Activated CD8-positive, alpha-beta T cell treated with anti-CD3 and anti-CD28 coated beads for 36 hours (primary cell): ENCODE measurements at regions not wholly inside any gene's neighbourhood (a gene's known extent, or its start where the extent isn't known, plus 50 kb on each side); places are given as distances from the start of the nearest gene placed in this dataset.

Experiments
- ATAC-seq: fragments of 200-7000 bp; cut with Tn5 transposase; one replicate; pipeline ENCODE4 v1.10.0; 2021; ENCODE audit warnings: mild to moderate bottlenecking, moderate library complexity
- CTCF ChIA-PET: fragments of 350-600 bp; sonication (Branson Sonifier 250); formaldehyde crosslinking; loops from one replicate; lab custom pipeline; 2021; ENCODE audit warnings: antibody characterized with exemption; lab: Charles Lee
- POLR2A ChIA-PET: fragments of 350-600 bp; sonication (Branson Sonifier 250); formaldehyde crosslinking; loops from one replicate; lab custom pipeline; 2021; ENCODE audit warnings: antibody characterized with exemption; lab: Charles Lee
- DNase-seq: peaks from one replicate; pipeline ENCODE4 v3.0.0-alpha.2; 2020
- H3K27ac Mint-ChIP-seq: one replicate; pipeline ENCODE4 v1.8.0; 2021; ENCODE audit warnings: mild to moderate bottlenecking, mixed read lengths
- H3K27me3 Mint-ChIP-seq: one replicate; pipeline ENCODE4 v1.8.0; 2021; ENCODE audit warnings: mixed read lengths
- H3K36me3 Mint-ChIP-seq: one replicate; pipeline ENCODE4 v1.8.0; 2021; ENCODE audit warnings: low read depth, mixed read lengths
- H3K4me1 Mint-ChIP-seq: one replicate; pipeline ENCODE4 v1.8.0; 2021; ENCODE audit warnings: low read depth, mixed read lengths
- H3K4me3 Mint-ChIP-seq: one replicate; pipeline ENCODE4 v1.8.0; 2021; ENCODE audit warnings: mild to moderate bottlenecking, moderate library complexity, mixed read lengths
- H3K9me3 Mint-ChIP-seq: one replicate; pipeline ENCODE4 v1.8.0; 2021; ENCODE audit warnings: mixed read lengths
- intact Hi-C: fragments of 100-400 bp; cut with micrococcal nuclease; formaldehyde crosslinking; loops from one replicate; pipeline ENCODE4 v1.10.0; 2022
- TF ChIP-seq, protein P1 (sequence below): fragments of 200-600 bp; IDR thresholded peaks from one replicate; pipeline ENCODE4 v1.8.0; 2022; ENCODE audit warnings: antibody characterized with exemption, mild to moderate bottlenecking

DNA sequence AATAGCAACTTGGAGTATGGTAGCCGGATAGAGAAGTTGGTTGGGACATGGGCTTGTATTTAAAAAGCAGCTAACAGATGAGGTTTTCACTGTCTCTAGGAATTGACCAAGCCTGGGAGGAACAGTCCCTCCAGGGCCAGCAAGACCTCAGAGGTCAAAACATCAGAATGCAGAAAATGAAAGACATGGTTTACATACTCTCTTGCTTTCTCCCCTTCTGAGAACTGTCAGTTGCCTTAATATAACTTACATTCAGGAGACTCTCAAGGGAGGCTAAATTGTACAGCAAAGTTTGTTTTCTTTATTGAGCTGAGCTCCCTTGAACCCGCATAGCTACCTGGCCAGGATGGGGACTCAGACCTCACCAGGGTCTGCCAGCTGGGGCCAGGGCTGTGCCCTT lies 179.3 kb downstream of the GAS1 start:
- ChIA-PET POLR2A (no interaction called here), CTCF (no interaction called here)
- H3K27me3 Mint-ChIP-seq = peaks cover 1% of the 10 kb centered on the region
- H3K36me3 Mint-ChIP-seq = no peaks in the 10 kb centered on the region
- H3K4me3 Mint-ChIP-seq = no peak overlapping the region
- TF ChIP-seq, protein P1, sequence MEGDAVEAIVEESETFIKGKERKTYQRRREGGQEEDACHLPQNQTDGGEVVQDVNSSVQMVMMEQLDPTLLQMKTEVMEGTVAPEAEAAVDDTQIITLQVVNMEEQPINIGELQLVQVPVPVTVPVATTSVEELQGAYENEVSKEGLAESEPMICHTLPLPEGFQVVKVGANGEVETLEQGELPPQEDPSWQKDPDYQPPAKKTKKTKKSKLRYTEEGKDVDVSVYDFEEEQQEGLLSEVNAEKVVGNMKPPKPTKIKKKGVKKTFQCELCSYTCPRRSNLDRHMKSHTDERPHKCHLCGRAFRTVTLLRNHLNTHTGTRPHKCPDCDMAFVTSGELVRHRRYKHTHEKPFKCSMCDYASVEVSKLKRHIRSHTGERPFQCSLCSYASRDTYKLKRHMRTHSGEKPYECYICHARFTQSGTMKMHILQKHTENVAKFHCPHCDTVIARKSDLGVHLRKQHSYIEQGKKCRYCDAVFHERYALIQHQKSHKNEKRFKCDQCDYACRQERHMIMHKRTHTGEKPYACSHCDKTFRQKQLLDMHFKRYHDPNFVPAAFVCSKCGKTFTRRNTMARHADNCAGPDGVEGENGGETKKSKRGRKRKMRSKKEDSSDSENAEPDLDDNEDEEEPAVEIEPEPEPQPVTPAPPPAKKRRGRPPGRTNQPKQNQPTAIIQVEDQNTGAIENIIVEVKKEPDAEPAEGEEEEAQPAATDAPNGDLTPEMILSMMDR = no peak
- H3K4me1 Mint-ChIP-seq = no peaks in the 10 kb centered on the region
- DNase-seq = no peak
- no peaks in the 10 kb centered on the region for H3K9me3 Mint-ChIP-seq
- intact Hi-C loops = no loop called here
- ATAC-seq = no peak
- H3K27ac Mint-ChIP-seq = no peak overlapping the region

DNA sequence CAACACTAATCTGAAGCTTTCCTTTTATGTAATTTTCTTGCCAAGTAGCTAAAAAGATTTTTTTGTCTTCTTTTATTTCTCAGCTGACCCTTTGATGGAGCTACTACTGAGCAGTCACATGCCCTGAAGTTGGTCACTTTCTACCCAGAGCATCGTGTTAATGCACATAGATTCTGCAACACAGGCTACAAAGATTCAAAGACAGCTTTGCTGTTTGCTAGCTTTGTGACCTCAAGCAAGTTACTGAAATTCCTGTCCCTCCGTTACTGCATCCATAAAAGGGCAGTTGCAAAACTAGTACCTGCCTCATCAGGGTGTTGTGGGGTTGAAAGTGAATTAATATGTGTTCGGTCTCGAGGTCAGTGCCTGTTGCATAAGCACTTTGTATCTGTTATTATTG lies 179.9 kb downstream of the GAS1 start:
- TF ChIP-seq, protein P1 = no peak
- CTCF ChIA-PET = no interaction called here
- Mint-ChIP-seq H3K27me3 (peaks cover 1% of the 10 kb centered on the region), H3K9me3 (no peaks in the 10 kb centered on the region), H3K4me1 (no peaks in the 10 kb centered on the region), H3K4me3 (no peak overlapping the region), H3K27ac (no peak overlapping the region), H3K36me3 (no peaks in the 10 kb centered on the region)
- POLR2A ChIA-PET = no interaction called here
- ATAC-seq = no peak
- no peak for DNase-seq
- intact Hi-C loops = no loop called here

DNA sequence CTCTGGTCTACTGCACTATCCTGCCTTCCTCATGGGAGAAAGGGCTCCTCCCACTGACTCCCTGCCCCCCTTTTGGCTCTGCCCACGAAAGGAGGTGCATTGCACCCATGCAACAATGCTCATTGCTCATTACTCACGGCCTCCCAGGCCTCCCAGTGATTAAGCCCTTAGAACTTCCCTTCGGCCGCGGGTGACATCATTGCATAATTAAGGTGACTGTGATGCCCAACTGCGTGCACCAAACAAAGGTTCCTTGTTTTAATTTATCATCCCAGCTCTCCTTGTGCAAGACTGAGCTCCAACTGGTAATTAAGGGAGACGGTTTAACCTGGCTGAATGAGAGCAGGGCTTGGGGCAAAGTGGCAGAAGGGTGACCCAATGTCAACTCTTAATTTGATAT lies 180.4 kb downstream of the GAS1 start:
- H3K36me3 Mint-ChIP-seq = no peaks in the 10 kb centered on the region
- H3K27me3 Mint-ChIP-seq = peaks cover 1% of the 10 kb centered on the region
- TF ChIP-seq, protein P1 = no peak
- ATAC-seq (no peak), DNase-seq (no peak)
- CTCF ChIA-PET = no interaction called here
- intact Hi-C loops = no loop called here
- H3K4me3 Mint-ChIP-seq = no peak overlapping the region
- no peaks in the 10 kb centered on the region for H3K9me3 Mint-ChIP-seq
- POLR2A ChIA-PET = no interaction called here
- no peak overlapping the region for H3K27ac Mint-ChIP-seq
- H3K4me1 Mint-ChIP-seq = no peaks in the 10 kb centered on the region

DNA sequence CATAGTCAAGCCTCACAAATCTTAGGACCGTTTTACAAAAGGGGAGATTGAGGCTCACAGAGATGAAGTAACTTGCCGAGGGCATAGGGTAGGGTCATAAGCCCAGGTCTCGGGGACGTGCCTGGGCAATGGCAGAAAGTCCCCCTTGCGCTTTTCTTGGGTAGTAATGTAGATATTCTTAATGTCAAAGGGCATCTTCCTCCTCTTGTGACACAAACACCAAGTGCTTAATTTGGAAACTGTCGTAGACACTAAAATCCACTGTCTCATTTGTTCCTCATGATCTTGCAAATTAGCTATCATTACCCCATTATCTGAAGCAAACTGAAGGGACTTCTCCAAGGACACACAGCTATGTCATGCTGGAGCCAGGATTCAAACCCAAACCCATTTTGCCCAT lies 180.8 kb downstream of the GAS1 start:
- TF ChIP-seq, protein P1 = no peak
- POLR2A ChIA-PET = no interaction called here
- no peak for DNase-seq
- no peaks in the 10 kb centered on the region for H3K4me1 Mint-ChIP-seq
- intact Hi-C loops = no loop called here
- H3K27me3 Mint-ChIP-seq = peaks cover 1% of the 10 kb centered on the region
- H3K4me3 Mint-ChIP-seq = no peak overlapping the region
- CTCF ChIA-PET = no interaction called here
- no peaks in the 10 kb centered on the region for H3K9me3 Mint-ChIP-seq
- no peak overlapping the region for H3K27ac Mint-ChIP-seq
- ATAC-seq = no peak
- H3K36me3 Mint-ChIP-seq = no peaks in the 10 kb centered on the region

DNA sequence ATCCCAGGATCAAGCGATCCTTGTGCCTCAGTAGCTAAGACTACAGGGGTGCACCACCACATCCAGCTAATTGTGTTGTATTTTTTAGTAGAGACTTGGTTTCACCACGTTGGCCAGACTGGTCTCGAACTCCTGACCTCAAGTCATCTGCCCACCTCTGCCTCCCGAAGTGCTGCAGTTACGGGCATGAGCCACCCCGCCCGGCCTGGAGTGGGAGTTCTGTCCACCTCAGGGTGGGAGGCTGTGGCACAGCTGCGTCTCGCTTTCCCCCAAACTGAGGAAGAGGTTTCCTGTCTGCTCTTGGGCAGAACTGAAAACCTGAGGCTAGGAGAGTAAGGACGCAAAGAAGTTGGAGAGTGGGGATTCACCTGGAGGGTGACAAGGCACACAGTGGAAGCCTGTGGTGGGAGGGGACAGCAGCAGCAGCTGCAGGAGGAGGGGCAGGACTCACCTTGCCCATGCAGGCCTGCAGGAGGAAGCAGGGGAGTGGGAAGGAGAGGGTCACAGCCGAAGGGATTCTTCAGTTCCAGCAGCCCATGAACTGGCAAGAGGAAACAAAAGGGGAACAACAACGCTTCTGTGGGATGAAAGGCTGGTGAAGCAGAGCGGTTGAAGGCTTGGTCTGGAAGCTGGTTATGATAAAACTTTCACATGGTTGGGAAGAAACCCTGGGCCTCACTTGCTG lies 181.4 kb downstream of the GAS1 start:
- DNase-seq = no peak
- no peak overlapping the region for H3K27ac Mint-ChIP-seq
- H3K9me3 Mint-ChIP-seq = no peaks in the 10 kb centered on the region
- intact Hi-C loops = no loop called here
- peaks cover 1% of the 10 kb centered on the region for H3K27me3 Mint-ChIP-seq
- ChIA-PET POLR2A (no interaction called here), CTCF (no interaction called here)
- TF ChIP-seq, protein P1 = no peak
- no peak overlapping the region for H3K4me3 Mint-ChIP-seq
- ATAC-seq = no peak
- no peaks in the 10 kb centered on the region for H3K4me1 Mint-ChIP-seq
- H3K36me3 Mint-ChIP-seq = no peaks in the 10 kb centered on the region
